Transverse colon (tissue), 4 donors: ENCODE measurements at regions not wholly inside any gene's neighbourhood (a gene's known extent, or its start where the extent isn't known, plus 50 kb on each side); places are given as distances from the start of the nearest gene placed in this dataset.

ENCODE experiments used
- CTCF ChIP-seq, 5 experiments: fragments of 200-600 bp in 3 of 5; fragments of 450-650 bp in 2 of 5; sonication (generic) in 3 of 5; IDR thresholded peaks; 1 replicate in 2 of 5; 2 replicates in 3 of 5; pipeline ENCODE4 v1.5.1; 2016 to 2017; ENCODE audit warnings: antibody characterized with exemption in 5 of 5, inconsistent platforms in 3 of 5, mild to moderate bottlenecking in 2 of 5, moderate library complexity in 1 of 5
- POLR2AphosphoS5 ChIP-seq, 3 donors: sonication (generic); formaldehyde crosslinking; IDR thresholded peaks; one replicate each; pipeline ENCODE4 v1.6.1; 2016; ENCODE audit warnings: antibody characterized with exemption in 3 of 3

DNA sequence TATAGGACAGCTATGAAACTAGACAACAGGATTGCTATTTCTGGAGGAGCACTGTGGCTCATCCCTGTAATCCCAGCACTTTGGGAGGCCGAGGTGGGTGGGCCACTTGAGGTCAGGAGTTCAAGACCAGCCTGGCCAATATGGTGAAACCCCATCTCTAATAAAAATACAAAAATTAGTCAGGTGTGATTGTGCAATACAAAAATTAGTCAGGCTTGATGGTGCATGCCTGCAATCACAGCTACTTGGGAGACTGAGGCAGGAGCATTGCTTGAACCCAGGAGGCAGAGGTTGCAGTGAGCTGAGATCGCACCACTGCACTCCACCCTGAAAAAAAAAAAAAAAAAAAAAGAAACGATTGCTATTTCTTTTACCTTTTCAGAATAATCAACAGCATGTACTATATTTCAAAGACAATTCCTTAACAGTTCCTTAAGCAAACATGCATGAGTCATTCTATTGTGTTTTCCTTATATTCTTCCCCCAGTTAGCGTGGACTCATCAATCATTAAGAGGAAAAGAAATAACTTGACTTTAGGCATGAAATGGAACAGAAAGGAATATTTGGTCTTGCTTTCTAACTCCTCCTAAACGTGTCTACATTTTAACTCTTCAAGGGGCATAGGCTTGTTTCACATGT is 162.6 kb downstream of the TAF11L14 start:
- TF ChIP-seq CTCF (IDR thresholded peaks at IDR 0.05) (no peak), POLR2AphosphoS5 (IDR thresholded peaks at IDR 0.05) (no peak)
